ENCODE measurements at regions not wholly inside any gene's neighbourhood (a gene's known extent, or its start where the extent isn't known, plus 50 kb on each side); places are given as distances from the start of the nearest gene placed in this dataset.

- ATAC-seq: peak in 1 of 2 donors; percentile 51
- Histone ChIP-seq H3K4me1 (ENCODE audit: control insufficient read depth, insufficient read depth, low read length) (no peaks in the 10 kb centered on the region), H3K4me3 (ENCODE audit: low read length) (no peak overlapping the region), H3K27me3 (ENCODE audit: control insufficient read depth, insufficient read depth) (no peaks in the 10 kb centered on the region), H3K27ac (ENCODE audit: low read length) (no peak overlapping the region), H3K9me3 (ENCODE audit: control insufficient read depth, low read length) (no peaks in the 10 kb centered on the region)
- 31% methylated on average over 3 of the region's 3 CpGs for WGBS
- no peak for DNase-seq
- intact Hi-C loops (cut with DNase I): no loop called here
Measured at GRCh38 chrX:144275843-144276242, 392.0 kb downstream of the UBE2NL start.

DNA sequence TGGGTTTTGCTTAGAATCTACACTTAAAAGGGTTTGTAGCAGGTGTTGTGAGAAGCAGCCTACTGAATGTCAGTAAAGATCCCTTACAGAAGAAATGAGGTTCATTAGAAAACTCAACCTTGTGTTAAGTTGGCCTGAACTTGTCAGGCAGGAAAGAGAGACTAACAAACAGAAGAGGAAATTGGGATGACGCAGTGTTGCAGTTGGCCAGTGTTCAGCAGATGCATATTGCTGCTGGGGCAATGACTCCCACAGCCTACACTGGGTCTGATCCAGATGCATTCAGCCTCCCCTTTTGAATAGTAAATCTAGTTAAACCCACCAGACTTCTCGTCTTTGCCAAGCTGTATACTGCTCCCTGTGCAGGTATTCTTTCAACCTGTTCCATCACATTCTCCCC lies 409.4 kb downstream of the UBE2NL start:
- intact Hi-C loops (cut with DNase I): no loop called here
- H3K9me3 ChIP-seq (ENCODE audit: control insufficient read depth, low read length): no peaks in the 10 kb centered on the region
- H3K27me3 ChIP-seq (ENCODE audit: control insufficient read depth, insufficient read depth): no peaks in the 10 kb centered on the region
- 36% methylated on average over 2 of the region's 2 CpGs for WGBS
- H3K4me1 ChIP-seq (ENCODE audit: control insufficient read depth, insufficient read depth, low read length): no peaks in the 10 kb centered on the region
- H3K4me3 ChIP-seq (ENCODE audit: low read length): no peak overlapping the region
- no peak overlapping the region for H3K27ac ChIP-seq (ENCODE audit: low read length)
- DNase-seq (no peak), ATAC-seq (no peak)

DNA sequence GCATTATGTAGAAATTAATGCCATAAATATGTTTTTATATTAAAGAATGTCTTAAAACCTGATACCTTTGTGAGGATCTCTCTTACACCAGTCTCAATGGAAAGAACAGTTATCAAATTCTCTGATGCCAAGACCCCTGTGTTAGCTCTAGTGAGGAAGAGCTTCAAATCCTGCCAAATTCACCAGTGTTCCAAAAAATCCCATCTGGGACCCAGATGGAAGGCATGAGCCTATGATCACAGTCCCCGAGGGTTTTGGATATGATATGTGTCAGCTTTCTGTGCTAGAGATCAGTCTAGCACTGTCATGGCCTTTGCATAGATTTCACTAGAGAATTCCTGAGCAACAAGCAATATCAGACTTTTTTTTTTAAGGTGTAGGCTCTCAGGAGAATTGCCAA lies 412.1 kb downstream of the UBE2NL start:
- 66% methylated on average over 1 of the region's 1 CpG for WGBS
- Histone ChIP-seq H3K4me3 (ENCODE audit: low read length) (no peak overlapping the region), H3K27ac (ENCODE audit: low read length) (no peak overlapping the region), H3K4me1 (ENCODE audit: control insufficient read depth, insufficient read depth, low read length) (no peaks in the 10 kb centered on the region), H3K9me3 (ENCODE audit: control insufficient read depth, low read length) (no peaks in the 10 kb centered on the region), H3K27me3 (ENCODE audit: control insufficient read depth, insufficient read depth) (no peaks in the 10 kb centered on the region)
- DNase-seq (no peak), ATAC-seq (no peak)
- intact Hi-C loops (cut with DNase I): no loop called here

GRCh38 chrX:144297221-144297620 lies 413.4 kb downstream of the UBE2NL start:
- DNase-seq: no peak
- intact Hi-C loops (cut with DNase I): no loop called here
- Histone ChIP-seq H3K27ac (ENCODE audit: low read length) (no peak overlapping the region), H3K27me3 (ENCODE audit: control insufficient read depth, insufficient read depth) (no peaks in the 10 kb centered on the region), H3K4me3 (ENCODE audit: low read length) (no peak overlapping the region), H3K4me1 (ENCODE audit: control insufficient read depth, insufficient read depth, low read length) (no peaks in the 10 kb centered on the region), H3K9me3 (ENCODE audit: control insufficient read depth, low read length) (no peaks in the 10 kb centered on the region)
- ATAC-seq: no peak
- 39% methylated on average over 2 of the region's 2 CpGs for WGBS

GRCh38 chrX:144327495-144327894 lies 443.6 kb downstream of the UBE2NL start:
- WGBS: 66% methylated on average over 4 of the region's 4 CpGs
- Histone ChIP-seq H3K4me1 (ENCODE audit: control insufficient read depth, insufficient read depth, low read length) (no peaks in the 10 kb centered on the region), H3K27me3 (ENCODE audit: control insufficient read depth, insufficient read depth) (no peaks in the 10 kb centered on the region), H3K27ac (ENCODE audit: low read length) (no peak overlapping the region), H3K4me3 (ENCODE audit: low read length) (no peak overlapping the region), H3K9me3 (ENCODE audit: control insufficient read depth, low read length) (no peaks in the 10 kb centered on the region)
- DNase-seq (no peak), ATAC-seq (no peak)
- intact Hi-C loops (cut with DNase I): no loop called here

DNA sequence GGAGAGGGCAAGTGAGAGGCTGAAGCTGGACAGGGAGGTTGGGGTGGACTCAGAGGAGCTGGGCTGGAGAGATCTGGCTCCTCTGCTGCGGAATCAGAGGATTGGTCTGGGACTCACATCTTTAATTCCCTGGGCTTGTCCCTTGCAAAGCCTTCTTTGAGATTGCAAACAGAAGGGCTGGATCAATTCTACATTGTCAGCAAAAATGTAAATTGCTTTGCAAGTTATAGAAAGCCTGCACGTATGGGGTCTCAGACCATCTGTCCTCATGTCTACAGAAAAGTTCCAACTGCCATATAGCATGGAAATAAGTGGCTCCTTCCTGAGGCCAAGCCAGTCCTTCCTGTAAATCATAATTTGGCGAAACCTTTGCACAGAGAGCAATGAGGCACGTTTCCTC lies 449.6 kb downstream of the UBE2NL start:
- H3K27me3 ChIP-seq (ENCODE audit: control insufficient read depth, insufficient read depth): no peaks in the 10 kb centered on the region
- H3K9me3 ChIP-seq (ENCODE audit: control insufficient read depth, low read length): no peaks in the 10 kb centered on the region
- 82% methylated on average over 4 of the region's 4 CpGs for WGBS
- ATAC-seq (no peak), DNase-seq (no peak)
- intact Hi-C loops (cut with DNase I): no loop called here
- no peaks in the 10 kb centered on the region for H3K4me1 ChIP-seq (ENCODE audit: control insufficient read depth, insufficient read depth, low read length)
- no peak overlapping the region for H3K27ac ChIP-seq (ENCODE audit: low read length)
- H3K4me3 ChIP-seq (ENCODE audit: low read length): no peak overlapping the region

DNA sequence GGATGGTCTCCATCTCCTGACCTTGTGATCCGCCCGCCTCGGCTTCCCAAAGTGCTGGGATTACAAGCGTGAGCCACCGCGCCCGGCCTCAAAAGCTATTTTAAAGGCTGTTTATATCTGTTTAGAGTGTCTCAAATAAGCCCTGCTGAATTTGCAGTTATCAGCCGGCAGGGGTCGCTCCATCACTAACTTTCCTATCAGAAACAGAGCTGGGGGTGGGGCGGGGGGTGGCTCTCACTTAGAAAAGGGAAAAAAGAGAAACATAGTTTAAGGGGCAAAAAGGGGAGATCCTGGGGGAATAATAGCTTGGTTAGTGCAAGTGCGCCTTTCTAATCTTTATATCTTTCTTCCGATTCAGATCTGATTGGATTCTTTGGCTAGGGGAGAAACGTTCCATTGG lies 450.7 kb downstream of the UBE2NL start:
- Histone ChIP-seq H3K27ac (ENCODE audit: low read length) (no peak overlapping the region), H3K4me3 (ENCODE audit: low read length) (no peak overlapping the region), H3K27me3 (ENCODE audit: control insufficient read depth, insufficient read depth) (no peaks in the 10 kb centered on the region), H3K9me3 (ENCODE audit: control insufficient read depth, low read length) (no peaks in the 10 kb centered on the region), H3K4me1 (ENCODE audit: control insufficient read depth, insufficient read depth, low read length) (no peaks in the 10 kb centered on the region)
- no peak for ATAC-seq
- WGBS: 79% methylated on average over 12 of the region's 13 CpGs
- DNase-seq: no peak
- intact Hi-C loops (cut with DNase I): no loop called here

DNA sequence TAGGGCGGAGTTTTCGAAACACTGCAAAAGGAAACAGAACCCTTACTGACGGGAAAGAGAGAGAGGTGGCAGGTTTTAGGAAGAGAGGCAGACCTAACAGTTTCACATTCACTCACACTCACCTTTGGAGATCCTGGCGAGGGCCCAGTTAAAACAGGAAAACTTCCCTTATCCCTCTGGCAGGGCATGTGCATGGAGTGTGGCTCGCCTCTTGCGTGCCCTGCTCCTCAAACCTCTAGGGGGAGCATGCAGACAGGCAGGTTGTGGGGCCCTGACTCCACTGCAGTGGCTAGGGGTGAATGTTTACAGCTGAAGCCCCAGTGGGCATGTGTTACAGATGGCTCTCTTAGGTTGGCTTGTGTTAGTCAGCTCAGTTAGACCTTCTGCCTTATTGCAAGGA lies 451.5 kb downstream of the UBE2NL start:
- intact Hi-C loops (cut with DNase I): no loop called here
- H3K9me3 ChIP-seq (ENCODE audit: control insufficient read depth, low read length): no peaks in the 10 kb centered on the region
- H3K4me1 ChIP-seq (ENCODE audit: control insufficient read depth, insufficient read depth, low read length): no peaks in the 10 kb centered on the region
- H3K27me3 ChIP-seq (ENCODE audit: control insufficient read depth, insufficient read depth): no peaks in the 10 kb centered on the region
- ATAC-seq (no peak), DNase-seq (no peak)
- no peak overlapping the region for H3K27ac ChIP-seq (ENCODE audit: low read length)
- no peak overlapping the region for H3K4me3 ChIP-seq (ENCODE audit: low read length)
- 76% methylated on average over 6 of the region's 6 CpGs for WGBS

DNA sequence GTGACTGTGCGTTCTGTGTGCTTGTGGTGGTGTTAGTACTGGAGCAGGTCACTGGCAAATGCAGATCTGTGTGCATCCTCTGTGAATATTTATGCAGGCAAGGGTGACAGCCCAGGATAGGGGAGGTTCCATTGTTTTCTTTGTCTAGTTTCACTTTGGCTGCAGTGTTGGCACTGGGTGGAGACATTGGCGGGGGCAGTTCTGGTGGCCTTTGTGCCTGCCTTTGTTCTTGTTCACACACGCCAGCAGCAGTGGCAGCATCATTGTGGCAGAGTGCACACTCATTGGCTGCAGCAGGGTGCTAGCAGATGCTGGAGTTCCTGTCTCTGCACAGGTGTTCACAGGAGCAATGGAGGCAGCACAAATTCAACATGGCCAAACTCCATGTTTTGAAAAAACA lies 495.3 kb downstream of the UBE2NL start:
- Histone ChIP-seq H3K27ac (ENCODE audit: low read length) (no peak overlapping the region), H3K4me3 (ENCODE audit: low read length) (no peak overlapping the region), H3K4me1 (ENCODE audit: control insufficient read depth, insufficient read depth, low read length) (no peaks in the 10 kb centered on the region), H3K9me3 (ENCODE audit: control insufficient read depth, low read length) (no peaks in the 10 kb centered on the region), H3K27me3 (ENCODE audit: control insufficient read depth, insufficient read depth) (no peaks in the 10 kb centered on the region)
- no peak for DNase-seq
- no peak for ATAC-seq
- intact Hi-C loops (cut with DNase I): no loop called here
- 76% methylated on average over 3 of the region's 3 CpGs for WGBS

DNA sequence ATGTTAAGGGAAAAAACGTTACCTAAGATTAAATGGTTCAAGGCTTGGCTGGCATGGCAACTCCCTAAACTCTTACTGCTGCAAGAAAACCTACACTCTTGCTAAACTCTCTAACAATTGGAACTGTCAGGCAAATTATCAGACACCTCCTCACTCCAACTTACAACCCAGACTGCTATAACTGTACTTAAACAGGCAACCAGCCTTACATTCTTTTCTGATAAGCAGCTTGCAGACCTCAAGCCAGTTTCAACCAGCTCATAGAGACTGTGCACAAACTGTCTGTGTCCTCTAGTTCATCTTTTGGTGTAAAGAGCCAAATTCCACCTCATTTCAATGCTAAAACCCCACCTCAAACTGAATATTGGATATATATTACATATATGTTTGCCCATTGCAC lies 504.9 kb downstream of the UBE2NL start:
- no peak for DNase-seq
- Histone ChIP-seq H3K9me3 (ENCODE audit: control insufficient read depth, low read length) (no peaks in the 10 kb centered on the region), H3K27ac (ENCODE audit: low read length) (no peak overlapping the region), H3K27me3 (ENCODE audit: control insufficient read depth, insufficient read depth) (no peaks in the 10 kb centered on the region), H3K4me1 (ENCODE audit: control insufficient read depth, insufficient read depth, low read length) (no peaks in the 10 kb centered on the region), H3K4me3 (ENCODE audit: low read length) (no peak overlapping the region)
- ATAC-seq: no peak
- intact Hi-C loops (cut with DNase I): no loop called here
- 21% methylated on average over 1 of the region's 1 CpG for WGBS
